ENCODE measurements at regions not wholly inside any gene's neighbourhood (a gene's known extent, or its start where the extent isn't known, plus 50 kb on each side); places are given as distances from the start of the nearest gene placed in this dataset.

- TF ChIP-seq CTCF (IDR thresholded peaks at IDR 0.05; ENCODE audit: poor library complexity): no peak
- no peak for TF ChIP-seq EZH2 (IDR thresholded peaks at IDR 0.05; ENCODE audit: borderline replicate concordance)
Observed at GRCh38 chr20:56178219-56178618, 70.3 kb upstream of the MC3R start.

Measured in hepatocyte (in vitro differentiated cells).